Panc1 (cell line): ENCODE measurements at regions not wholly inside any gene's neighbourhood (a gene's known extent, or its start where the extent isn't known, plus 50 kb on each side); places are given as distances from the start of the nearest gene placed in this dataset.

Experiments used
- ATAC-seq: fragments of 200-7000 bp; cut with Tn5 transposase; 2 replicates; pipeline ENCODE4 v1.9.1; 2020; ENCODE audit warnings: mild to moderate bottlenecking, moderate library complexity
- BruUV-seq: library from RNA; stranded (reverse); fragments of 400-500 nt; replicated peaks from 2 replicates; lab custom pipeline; 2021; lab: Mats Ljungman, UMichigan
- CTCF ChIA-PET: fragments of 300-600 bp; sonication (Branson Sonifier 250); formaldehyde crosslinking; loops from one replicate; lab custom pipeline; 2022; ENCODE audit warnings: antibody characterized with exemption; lab: Charles Lee
- POLR2A ChIA-PET: fragments of 300-600 bp; sonication (Branson Sonifier 250); formaldehyde crosslinking; loops from one replicate; lab custom pipeline; 2022; ENCODE audit warnings: antibody characterized with exemption; lab: Charles Lee
- DNase-seq: peaks from one replicate; pipeline ENCODE4 v3.0.0-alpha.2; 2010; ENCODE audit warnings: low read depth, low spot score
- H3K27ac ChIP-seq: 2 replicates; pipeline ENCODE4 v1.5.1; 2011; ENCODE audit warnings: mild to moderate bottlenecking, low read length, inconsistent platforms
- H3K27me3 ChIP-seq: fragments of 200-500 bp; sonication (Bioruptor generic); 2 replicates; pipeline ENCODE4 v1.6.0; 2014; ENCODE audit warnings: low read length, inconsistent platforms; ENCODE audit not compliant: control insufficient read depth, insufficient read depth
- H3K36me3 ChIP-seq: fragments of 200-500 bp; sonication (Bioruptor generic); 2 replicates; pipeline ENCODE4 v1.5.1; 2014; ENCODE audit warnings: inconsistent platforms, mild to moderate bottlenecking, low read length, moderate library complexity; ENCODE audit not compliant: control insufficient read depth, insufficient read depth
- H3K4me1 ChIP-seq: 2 replicates; pipeline ENCODE4 v1.5.1; 2011; ENCODE audit warnings: inconsistent platforms, mild to moderate bottlenecking, low read length, moderate library complexity; ENCODE audit not compliant: control insufficient read depth, insufficient read depth
- H3K4me3 ChIP-seq, 2 experiments: 2 replicates each; pipeline ENCODE4 v1.5.1; 2011 to 2012; ENCODE audit warnings: low read depth in 2 of 2, low read length in 2 of 2, mild to moderate bottlenecking in 2 of 2, inconsistent platforms in 1 of 2, moderate library complexity in 1 of 2
- H3K9me3 ChIP-seq: fragments of 200-500 bp; sonication (Bioruptor generic); 2 replicates; pipeline ENCODE4 v1.5.1; 2014; ENCODE audit warnings: low read depth, mild to moderate bottlenecking, inconsistent platforms, low read length, moderate library complexity; ENCODE audit not compliant: control insufficient read depth, insufficient read depth
- CTCF ChIP-seq: fragments of 450-650 bp; IDR thresholded peaks from 2 replicates; pipeline ENCODE4 v1.5.1; 2017; ENCODE audit warnings: mild to moderate bottlenecking
- POLR2AphosphoS5 ChIP-seq: IDR thresholded peaks from 2 replicates; pipeline ENCODE4 v1.6.1; 2012; ENCODE audit warnings: mild to moderate bottlenecking, low read depth, low read length, moderate library complexity
- SIN3A ChIP-seq: IDR thresholded peaks from 2 replicates; pipeline ENCODE4 v1.6.1; 2012; ENCODE audit warnings: low read depth, mild to moderate bottlenecking, low read length, moderate library complexity, borderline replicate concordance; ENCODE audit not compliant: insufficient read depth
- TCF7L2 ChIP-seq: IDR thresholded peaks from 2 replicates; pipeline ENCODE4 v1.6.1; 2011; ENCODE audit warnings: mild to moderate bottlenecking, low read depth, low read length, inconsistent platforms
- in situ Hi-C: cut with HindIII; loops from 2 replicates; pipeline ENCODE4 v1.10.0; 2016; ENCODE audit warnings: low sequenced_read_pairs, low pct_unique_long_range_greater_than_20kb
- intact Hi-C: fragments of 100-400 bp; cut with micrococcal nuclease; formaldehyde crosslinking; loops from one replicate; pipeline ENCODE4 v1.10.0; 2022; ENCODE audit not compliant: unreplicated experiment
- TF ChIP-seq, protein P1 (sequence below), 2 experiments: IDR thresholded peaks; 2 replicates each; pipeline ENCODE4 v1.6.1; 2011 to 2012; ENCODE audit warnings: low read depth in 2 of 2, control low read depth in 1 of 2, low read length in 1 of 2, mild to moderate bottlenecking in 1 of 2, moderate library complexity in 1 of 2; ENCODE audit not compliant: insufficient read depth in 1 of 2

DNA sequence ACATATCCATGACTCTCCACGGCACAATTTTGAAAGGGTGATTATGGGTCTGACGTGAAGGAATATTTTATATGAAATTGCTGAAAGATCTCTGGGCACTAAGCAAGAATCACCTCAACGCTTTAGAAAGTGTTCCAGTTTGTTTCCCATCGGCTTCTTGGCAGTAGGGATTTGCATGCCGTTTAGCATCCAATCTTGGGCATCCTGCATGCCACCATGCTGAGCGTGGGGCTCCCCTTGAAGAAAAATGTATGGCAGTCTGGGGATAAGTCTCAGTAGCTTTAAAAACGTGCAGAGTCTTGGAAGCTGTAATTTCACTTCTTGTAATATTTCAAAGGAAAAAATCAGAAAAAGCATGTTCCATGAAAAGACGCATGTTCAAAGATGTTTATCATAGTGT is 151.7 kb downstream of the DMRT2 start:
- H3K27ac ChIP-seq: no peak overlapping the region
- BruUV-seq: no TSS peak
- no peak overlapping the region for H3K4me3 ChIP-seq
- no peaks in the 10 kb centered on the region for H3K4me1 ChIP-seq
- ChIA-PET POLR2A (no interaction called here), CTCF (no interaction called here)
- ATAC-seq (no peak), DNase-seq (no peak)
- intact Hi-C loops: no loop called here
- no peaks in the 10 kb centered on the region for H3K27me3 ChIP-seq
- in situ Hi-C loops: no loop called here
- no peak for TF ChIP-seq TCF7L2
- no peak for TF ChIP-seq CTCF
- no peak for TF ChIP-seq POLR2AphosphoS5
- TF ChIP-seq, protein P1, sequence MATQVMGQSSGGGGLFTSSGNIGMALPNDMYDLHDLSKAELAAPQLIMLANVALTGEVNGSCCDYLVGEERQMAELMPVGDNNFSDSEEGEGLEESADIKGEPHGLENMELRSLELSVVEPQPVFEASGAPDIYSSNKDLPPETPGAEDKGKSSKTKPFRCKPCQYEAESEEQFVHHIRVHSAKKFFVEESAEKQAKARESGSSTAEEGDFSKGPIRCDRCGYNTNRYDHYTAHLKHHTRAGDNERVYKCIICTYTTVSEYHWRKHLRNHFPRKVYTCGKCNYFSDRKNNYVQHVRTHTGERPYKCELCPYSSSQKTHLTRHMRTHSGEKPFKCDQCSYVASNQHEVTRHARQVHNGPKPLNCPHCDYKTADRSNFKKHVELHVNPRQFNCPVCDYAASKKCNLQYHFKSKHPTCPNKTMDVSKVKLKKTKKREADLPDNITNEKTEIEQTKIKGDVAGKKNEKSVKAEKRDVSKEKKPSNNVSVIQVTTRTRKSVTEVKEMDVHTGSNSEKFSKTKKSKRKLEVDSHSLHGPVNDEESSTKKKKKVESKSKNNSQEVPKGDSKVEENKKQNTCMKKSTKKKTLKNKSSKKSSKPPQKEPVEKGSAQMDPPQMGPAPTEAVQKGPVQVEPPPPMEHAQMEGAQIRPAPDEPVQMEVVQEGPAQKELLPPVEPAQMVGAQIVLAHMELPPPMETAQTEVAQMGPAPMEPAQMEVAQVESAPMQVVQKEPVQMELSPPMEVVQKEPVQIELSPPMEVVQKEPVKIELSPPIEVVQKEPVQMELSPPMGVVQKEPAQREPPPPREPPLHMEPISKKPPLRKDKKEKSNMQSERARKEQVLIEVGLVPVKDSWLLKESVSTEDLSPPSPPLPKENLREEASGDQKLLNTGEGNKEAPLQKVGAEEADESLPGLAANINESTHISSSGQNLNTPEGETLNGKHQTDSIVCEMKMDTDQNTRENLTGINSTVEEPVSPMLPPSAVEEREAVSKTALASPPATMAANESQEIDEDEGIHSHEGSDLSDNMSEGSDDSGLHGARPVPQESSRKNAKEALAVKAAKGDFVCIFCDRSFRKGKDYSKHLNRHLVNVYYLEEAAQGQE (IDR thresholded peaks at IDR 0.05; ENCODE audit: insufficient read depth in 1 of 2, low read depth in 2 of 2, low read length in 1 of 2): no peak
- TF ChIP-seq SIN3A: no peak
- no peaks in the 10 kb centered on the region for H3K9me3 ChIP-seq
- H3K36me3 ChIP-seq: no peaks in the 10 kb centered on the region

GRCh38 chr9:1202512-1203280 is 152.5 kb downstream of the DMRT2 start:
- ChIA-PET POLR2A (no interaction called here), CTCF (no interaction called here)
- in situ Hi-C loops (no loop called here), intact Hi-C loops (no loop called here)
- Histone ChIP-seq H3K27me3 (no peaks in the 10 kb centered on the region), H3K4me1 (no peaks in the 10 kb centered on the region), H3K4me3 (no peak overlapping the region), H3K9me3 (no peaks in the 10 kb centered on the region), H3K27ac (no peak overlapping the region), H3K36me3 (no peaks in the 10 kb centered on the region)
- no TSS peak for BruUV-seq
- TF ChIP-seq, protein P1 (IDR thresholded peaks at IDR 0.05; ENCODE audit: insufficient read depth in 1 of 2, low read depth in 2 of 2, low read length in 1 of 2): no peak
- TF ChIP-seq POLR2AphosphoS5 (no peak), SIN3A (no peak), TCF7L2 (no peak)
- DNase-seq (no peak), ATAC-seq (no peak)
